ENCODE measurements at regions not wholly inside any gene's neighbourhood (a gene's known extent, or its start where the extent isn't known, plus 50 kb on each side); places are given as distances from the start of the nearest gene placed in this dataset.

DNA sequence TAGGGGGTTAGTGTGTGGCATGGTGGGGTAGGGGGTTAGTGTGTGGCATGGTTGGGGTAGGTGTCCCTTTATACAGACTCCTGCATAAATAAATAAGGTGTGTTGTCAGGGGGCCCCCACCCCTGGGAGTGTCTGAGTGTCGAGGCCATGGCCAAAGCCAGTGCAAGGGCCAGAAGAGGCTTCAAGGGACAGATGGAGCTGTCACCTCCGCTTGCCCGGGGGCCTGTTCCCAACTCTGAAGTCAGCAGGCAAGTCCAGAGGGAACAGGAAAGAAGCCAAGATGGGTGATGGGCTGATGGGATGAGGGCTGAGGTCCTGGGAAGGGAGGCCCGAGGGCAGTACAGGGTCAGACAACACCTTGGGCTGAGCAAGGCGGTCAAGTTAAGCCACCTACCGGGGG is 997.8 kb downstream of the BRD1 start:
- Histone ChIP-seq H3K36me3 (no peaks in the 10 kb centered on the region), H3K4me3 (no peak overlapping the region), H3K27me3 (peaks cover 0 to 37% of the 10 kb centered on the region in 2 donors), H3K4me1 (no peaks in the 10 kb centered on the region), H3K9me3 (peaks cover 0 to 21% of the 10 kb centered on the region in 2 donors), H3K27ac (no peak overlapping the region)
- ATAC-seq, result no peak
- peak in 1 of 4 donors; percentile 55 for DNase-seq
- intact Hi-C loops (cut with DNase I), result no loop called here
- TF ChIP-seq, protein P1, sequence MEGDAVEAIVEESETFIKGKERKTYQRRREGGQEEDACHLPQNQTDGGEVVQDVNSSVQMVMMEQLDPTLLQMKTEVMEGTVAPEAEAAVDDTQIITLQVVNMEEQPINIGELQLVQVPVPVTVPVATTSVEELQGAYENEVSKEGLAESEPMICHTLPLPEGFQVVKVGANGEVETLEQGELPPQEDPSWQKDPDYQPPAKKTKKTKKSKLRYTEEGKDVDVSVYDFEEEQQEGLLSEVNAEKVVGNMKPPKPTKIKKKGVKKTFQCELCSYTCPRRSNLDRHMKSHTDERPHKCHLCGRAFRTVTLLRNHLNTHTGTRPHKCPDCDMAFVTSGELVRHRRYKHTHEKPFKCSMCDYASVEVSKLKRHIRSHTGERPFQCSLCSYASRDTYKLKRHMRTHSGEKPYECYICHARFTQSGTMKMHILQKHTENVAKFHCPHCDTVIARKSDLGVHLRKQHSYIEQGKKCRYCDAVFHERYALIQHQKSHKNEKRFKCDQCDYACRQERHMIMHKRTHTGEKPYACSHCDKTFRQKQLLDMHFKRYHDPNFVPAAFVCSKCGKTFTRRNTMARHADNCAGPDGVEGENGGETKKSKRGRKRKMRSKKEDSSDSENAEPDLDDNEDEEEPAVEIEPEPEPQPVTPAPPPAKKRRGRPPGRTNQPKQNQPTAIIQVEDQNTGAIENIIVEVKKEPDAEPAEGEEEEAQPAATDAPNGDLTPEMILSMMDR (IDR thresholded peaks at IDR 0.05), result no peak

DNA sequence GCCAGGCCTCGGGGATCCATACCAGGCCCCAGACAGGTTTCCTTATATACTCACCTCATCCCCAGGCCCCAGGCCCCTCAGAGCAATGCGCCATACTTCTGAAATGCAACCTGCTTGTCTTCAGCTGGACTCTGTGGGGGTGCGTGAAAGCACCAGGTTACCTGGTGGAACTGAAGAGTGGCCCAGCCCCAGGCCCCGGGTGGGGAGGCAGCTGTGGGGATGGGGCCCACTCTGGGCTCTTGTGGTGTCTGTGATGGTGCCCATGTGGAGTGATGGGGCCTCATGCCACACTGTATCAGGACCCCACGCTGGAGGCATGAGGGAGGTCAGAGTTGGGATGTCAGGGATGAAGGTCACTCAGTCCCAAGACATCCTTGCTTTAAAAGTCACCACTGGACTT is 999.0 kb downstream of the BRD1 start:
- peaks cover 0 to 21% of the 10 kb centered on the region in 2 donors for H3K9me3 ChIP-seq
- H3K27ac ChIP-seq, result no peak overlapping the region
- DNase-seq (no peak), ATAC-seq (no peak)
- no peaks in the 10 kb centered on the region for H3K4me1 ChIP-seq
- peaks cover 0 to 49% of the 10 kb centered on the region in 2 donors for H3K27me3 ChIP-seq
- TF ChIP-seq, protein P1 (IDR thresholded peaks at IDR 0.05), result no peak
- no peaks in the 10 kb centered on the region for H3K36me3 ChIP-seq
- H3K4me3 ChIP-seq, result no peak overlapping the region
- intact Hi-C loops (cut with DNase I), result no loop called here

DNA sequence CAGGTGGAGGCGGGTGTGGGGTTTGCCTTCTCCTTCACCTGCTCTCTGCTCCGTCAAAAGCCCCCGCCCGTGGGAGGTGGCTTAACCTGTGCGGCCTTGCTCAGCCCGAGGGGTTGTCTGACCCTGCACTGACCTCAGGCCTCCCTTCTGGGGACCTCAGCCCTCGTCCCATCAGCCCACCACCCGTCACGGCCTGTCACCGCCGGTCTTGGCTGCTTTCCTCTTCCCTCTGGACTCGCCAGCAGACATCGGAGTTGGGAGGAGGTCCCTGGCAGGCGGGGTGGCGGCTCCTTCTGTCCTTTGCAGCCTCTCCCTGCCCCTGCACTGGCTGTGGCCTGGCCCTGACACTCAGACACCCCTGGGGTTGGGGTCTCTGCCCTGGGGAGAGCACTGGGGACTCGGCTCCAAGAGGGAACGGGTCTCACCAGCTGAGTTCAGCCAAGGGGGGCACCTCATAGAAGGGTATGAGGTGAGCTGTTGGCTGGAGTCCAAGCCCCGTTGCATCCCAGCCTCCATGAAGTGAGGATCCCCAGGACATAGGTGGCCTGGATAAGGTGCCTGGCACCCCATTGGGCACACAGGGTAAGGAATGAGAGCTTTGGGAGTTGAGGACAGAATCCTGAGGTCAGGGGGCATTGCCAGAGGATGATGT is 999.6 kb downstream of the BRD1 start:
- intact Hi-C loops (cut with DNase I), result no loop called here
- TF ChIP-seq, protein P1 (IDR thresholded peaks at IDR 0.05), result no peak
- DNase-seq (peak in 1 of 4 donors; percentile 72), ATAC-seq (no peak)
- Histone ChIP-seq H3K4me3 (no peak overlapping the region), H3K36me3 (no peaks in the 10 kb centered on the region), H3K4me1 (no peaks in the 10 kb centered on the region), H3K27ac (no peak overlapping the region), H3K27me3 (peaks cover 0 to 55% of the 10 kb centered on the region in 2 donors), H3K9me3 (peaks cover 0 to 21% of the 10 kb centered on the region in 2 donors)

DNA sequence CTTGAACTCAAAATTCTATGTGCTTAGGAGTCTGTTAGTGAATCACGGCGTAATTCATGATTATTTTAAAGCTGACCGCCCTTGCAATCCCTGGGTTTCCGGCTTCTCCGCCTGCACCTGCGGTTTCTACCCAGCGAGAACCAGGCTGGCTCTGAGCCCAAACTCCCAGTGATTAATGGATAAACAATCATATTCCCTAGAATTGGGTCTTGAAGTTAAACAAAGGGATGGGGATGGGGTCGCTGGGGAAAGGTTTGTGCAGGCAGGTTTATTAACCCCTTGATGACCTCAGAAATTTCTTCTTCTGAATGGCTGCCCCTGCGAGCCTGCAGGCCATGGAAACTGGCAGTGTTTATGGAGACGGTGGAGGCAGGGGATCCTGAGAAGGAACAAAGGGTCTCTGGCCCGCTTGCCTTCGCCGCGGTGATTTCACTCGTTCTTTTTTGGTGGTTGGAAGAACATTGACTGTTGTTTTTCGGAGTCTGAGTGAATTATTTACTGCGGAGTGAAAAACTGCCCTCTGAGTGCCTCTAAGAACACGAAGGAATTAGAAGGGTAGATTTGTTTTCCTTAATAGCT is 1000.3 kb downstream of the BRD1 start:
- Histone ChIP-seq H3K27ac (no peak overlapping the region), H3K27me3 (peaks cover 0 to 61% of the 10 kb centered on the region in 2 donors), H3K36me3 (no peaks in the 10 kb centered on the region), H3K4me3 (no peak overlapping the region), H3K9me3 (peaks cover 0 to 15% of the 10 kb centered on the region in 2 donors), H3K4me1 (no peaks in the 10 kb centered on the region)
- TF ChIP-seq, protein P1 (IDR thresholded peaks at IDR 0.05), result no peak
- DNase-seq (no peak), ATAC-seq (no peak)
- intact Hi-C loops (cut with DNase I), result no loop called here

DNA sequence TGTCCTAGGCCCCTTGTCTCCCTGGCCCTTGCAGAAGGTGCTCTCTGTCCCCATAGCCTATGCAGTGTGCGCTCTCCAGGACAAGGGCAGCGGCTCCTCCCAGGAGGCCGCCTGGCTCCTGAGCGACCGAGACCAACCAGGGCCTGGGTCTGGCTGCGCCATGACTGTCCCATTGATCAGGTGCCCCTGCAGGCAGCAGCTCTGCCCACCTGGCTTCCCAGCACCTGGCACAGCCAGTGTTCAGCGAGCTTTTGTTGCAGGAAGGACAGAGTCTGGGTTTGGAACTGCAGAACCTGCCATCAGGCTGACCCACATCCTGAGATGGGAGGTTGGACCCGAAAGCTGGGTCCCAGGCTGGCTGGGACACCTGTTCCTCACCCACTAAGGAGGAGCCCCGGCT is 1001.1 kb downstream of the BRD1 start:
- ATAC-seq, result no peak
- H3K27me3 ChIP-seq, result peaks cover 0 to 70% of the 10 kb centered on the region in 2 donors
- H3K36me3 ChIP-seq, result no peaks in the 10 kb centered on the region
- no peak overlapping the region for H3K27ac ChIP-seq
- H3K4me3 ChIP-seq, result no peak overlapping the region
- TF ChIP-seq, protein P1 (IDR thresholded peaks at IDR 0.05), result no peak
- peaks cover 0 to 7% of the 10 kb centered on the region in 2 donors for H3K9me3 ChIP-seq
- peak in 1 of 4 donors; percentile 61 for DNase-seq
- intact Hi-C loops (cut with DNase I), result no loop called here
- H3K4me1 ChIP-seq, result no peaks in the 10 kb centered on the region

Measured in left lung (tissue), 4 donors.